ENCODE measurements at regions not wholly inside any gene's neighbourhood (a gene's known extent, or its start where the extent isn't known, plus 50 kb on each side); places are given as distances from the start of the nearest gene placed in this dataset.

DNA sequence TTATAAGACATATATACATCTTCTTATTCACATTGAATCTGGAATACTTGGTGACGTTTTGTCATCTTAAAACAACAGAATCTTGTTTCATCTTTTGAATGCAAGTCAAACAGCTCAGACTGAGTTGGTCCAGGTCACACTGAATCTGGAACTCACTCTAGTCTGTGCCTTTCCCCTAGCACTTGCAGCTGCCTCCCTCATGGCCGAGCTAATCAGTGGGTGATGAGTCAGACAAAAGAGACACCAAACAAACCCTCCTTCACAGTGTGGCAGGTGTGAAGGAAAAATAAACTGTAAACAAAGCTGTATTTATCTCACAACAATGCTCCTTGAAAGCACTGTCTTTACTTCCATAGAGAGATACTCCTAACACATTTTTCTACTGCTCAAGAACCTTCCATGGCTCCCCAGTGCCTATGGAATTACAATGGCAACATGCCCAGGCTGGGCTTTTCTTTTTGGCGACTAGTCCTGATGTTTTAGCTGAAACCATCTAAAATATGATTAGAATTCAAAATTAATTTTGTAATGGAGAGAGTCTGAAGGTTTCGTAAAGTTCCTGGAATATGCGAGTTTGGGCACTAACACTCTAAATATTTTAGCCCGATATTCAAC, 140.0 kb downstream of the ZNF365 start:
- intact Hi-C loops (cut with DNase I), result no loop called here
- Histone ChIP-seq H3K9me3 (no peaks in the 10 kb centered on the region), H3K4me3 (no peak overlapping the region), H3K27me3 (no peaks in the 10 kb centered on the region), H3K36me3 (no peaks in the 10 kb centered on the region), H3K4me1 (no peaks in the 10 kb centered on the region), H3K27ac (no peak overlapping the region)
- ATAC-seq, result no peak
- DNase-seq, result no peak
- TF ChIP-seq, protein P1, sequence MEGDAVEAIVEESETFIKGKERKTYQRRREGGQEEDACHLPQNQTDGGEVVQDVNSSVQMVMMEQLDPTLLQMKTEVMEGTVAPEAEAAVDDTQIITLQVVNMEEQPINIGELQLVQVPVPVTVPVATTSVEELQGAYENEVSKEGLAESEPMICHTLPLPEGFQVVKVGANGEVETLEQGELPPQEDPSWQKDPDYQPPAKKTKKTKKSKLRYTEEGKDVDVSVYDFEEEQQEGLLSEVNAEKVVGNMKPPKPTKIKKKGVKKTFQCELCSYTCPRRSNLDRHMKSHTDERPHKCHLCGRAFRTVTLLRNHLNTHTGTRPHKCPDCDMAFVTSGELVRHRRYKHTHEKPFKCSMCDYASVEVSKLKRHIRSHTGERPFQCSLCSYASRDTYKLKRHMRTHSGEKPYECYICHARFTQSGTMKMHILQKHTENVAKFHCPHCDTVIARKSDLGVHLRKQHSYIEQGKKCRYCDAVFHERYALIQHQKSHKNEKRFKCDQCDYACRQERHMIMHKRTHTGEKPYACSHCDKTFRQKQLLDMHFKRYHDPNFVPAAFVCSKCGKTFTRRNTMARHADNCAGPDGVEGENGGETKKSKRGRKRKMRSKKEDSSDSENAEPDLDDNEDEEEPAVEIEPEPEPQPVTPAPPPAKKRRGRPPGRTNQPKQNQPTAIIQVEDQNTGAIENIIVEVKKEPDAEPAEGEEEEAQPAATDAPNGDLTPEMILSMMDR (IDR thresholded peaks at IDR 0.05), result no peak

DNA sequence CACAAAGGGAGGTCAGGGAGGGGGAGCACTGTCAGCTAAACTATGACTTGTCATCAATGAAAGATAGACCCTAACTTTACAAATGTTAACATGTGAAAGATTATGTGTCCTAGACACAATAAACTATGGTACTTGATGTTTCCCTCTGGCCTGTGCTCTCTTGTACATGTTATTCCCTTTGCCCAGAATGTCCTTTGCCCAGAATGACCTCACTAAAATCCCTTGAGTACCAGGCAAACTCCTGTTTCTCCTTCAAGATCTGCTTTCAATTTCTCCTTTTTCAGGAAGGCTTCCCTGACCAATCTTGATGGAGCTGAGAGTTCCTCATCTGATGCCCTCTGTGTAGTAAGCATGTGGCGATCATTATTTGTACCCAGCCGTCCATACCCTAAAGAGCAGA, 143.1 kb downstream of the ZNF365 start:
- DNase-seq (no peak), ATAC-seq (peak; percentile 42)
- Histone ChIP-seq H3K27ac (no peak overlapping the region), H3K27me3 (no peaks in the 10 kb centered on the region), H3K9me3 (no peaks in the 10 kb centered on the region), H3K4me1 (no peaks in the 10 kb centered on the region), H3K4me3 (no peak overlapping the region), H3K36me3 (no peaks in the 10 kb centered on the region)
- TF ChIP-seq, protein P1 (IDR thresholded peaks at IDR 0.05), result no peak
- intact Hi-C loops (cut with DNase I), result no loop called here

DNA sequence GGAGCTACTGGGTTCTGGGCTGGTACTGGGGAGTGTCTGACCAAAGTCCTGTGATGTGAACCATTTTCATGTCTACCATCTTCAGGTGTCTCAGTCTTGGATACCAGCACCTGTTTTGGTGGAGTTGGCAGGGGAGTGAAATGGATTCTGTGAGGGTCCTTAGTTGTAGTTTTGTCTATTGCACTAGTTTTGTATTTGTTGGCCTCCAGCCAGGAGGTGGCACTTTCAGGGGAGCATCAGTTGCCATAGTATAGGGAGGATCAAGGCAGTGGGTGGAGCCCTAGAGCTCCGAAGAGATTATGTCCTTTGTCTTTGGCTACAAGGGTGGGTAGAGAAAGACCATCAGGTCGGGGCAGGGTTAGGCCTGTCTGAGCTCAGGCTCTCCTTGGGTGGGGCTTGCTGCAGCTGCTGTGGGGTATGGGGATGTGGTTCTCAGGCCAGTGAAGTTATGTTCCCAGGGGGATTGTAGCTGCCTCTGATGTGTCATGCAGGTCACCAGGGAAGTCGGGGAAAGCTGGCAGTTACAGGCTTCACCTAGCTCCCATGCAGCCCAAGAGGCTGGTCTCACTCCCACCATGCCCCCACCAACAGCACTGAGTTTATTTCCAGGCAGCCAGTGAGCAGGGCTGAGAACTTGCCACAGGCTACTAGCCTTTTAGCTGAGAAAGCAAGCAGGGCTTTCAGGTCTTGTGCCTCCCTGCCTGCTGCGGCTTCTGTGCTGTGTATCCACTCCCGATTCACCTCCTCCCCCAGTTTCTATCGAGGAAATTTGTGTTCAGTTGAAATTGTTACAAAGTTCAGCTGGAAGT, 153.1 kb downstream of the ZNF365 start:
- DNase-seq, result no peak
- TF ChIP-seq, protein P1 (IDR thresholded peaks at IDR 0.05), result no peak
- intact Hi-C loops (cut with DNase I), result no loop called here

DNA sequence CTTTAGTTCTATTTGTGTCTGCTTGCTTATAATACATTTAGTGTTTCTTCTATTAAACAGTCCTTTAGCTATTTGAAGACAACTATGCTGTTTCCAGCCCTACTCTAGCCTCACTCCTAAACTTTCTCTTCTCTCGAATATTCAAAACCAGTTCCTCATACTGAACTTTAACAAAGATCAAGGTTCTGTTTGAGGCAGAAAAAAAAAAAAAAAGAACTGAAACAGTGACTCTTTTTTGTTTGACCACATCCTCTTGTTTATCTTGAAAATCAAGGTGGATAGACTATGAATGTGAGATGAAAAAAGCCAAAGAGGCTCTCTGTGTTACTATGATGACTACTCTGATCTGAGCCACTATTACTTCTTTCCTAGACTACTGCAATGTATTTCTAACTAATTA, 154.3 kb downstream of the ZNF365 start:
- intact Hi-C loops (cut with DNase I), result no loop called here
- TF ChIP-seq, protein P1 (IDR thresholded peaks at IDR 0.05), result no peak
- no peaks in the 10 kb centered on the region for H3K9me3 ChIP-seq
- DNase-seq, result no peak
- ATAC-seq, result no peak
- H3K27ac ChIP-seq, result no peak overlapping the region
- H3K36me3 ChIP-seq, result no peaks in the 10 kb centered on the region
- H3K4me3 ChIP-seq, result no peak overlapping the region
- no peaks in the 10 kb centered on the region for H3K27me3 ChIP-seq
- H3K4me1 ChIP-seq, result no peaks in the 10 kb centered on the region

More for the DNA sequence above, 153.1 kb downstream of the ZNF365 start:
- H3K4me1 ChIP-seq, result no peaks in the 10 kb centered on the region
- H3K9me3 ChIP-seq, result no peaks in the 10 kb centered on the region
- no peaks in the 10 kb centered on the region for H3K36me3 ChIP-seq
- no peak for ATAC-seq
- no peak overlapping the region for H3K27ac ChIP-seq
- H3K4me3 ChIP-seq, result no peak overlapping the region
- no peaks in the 10 kb centered on the region for H3K27me3 ChIP-seq

DNA sequence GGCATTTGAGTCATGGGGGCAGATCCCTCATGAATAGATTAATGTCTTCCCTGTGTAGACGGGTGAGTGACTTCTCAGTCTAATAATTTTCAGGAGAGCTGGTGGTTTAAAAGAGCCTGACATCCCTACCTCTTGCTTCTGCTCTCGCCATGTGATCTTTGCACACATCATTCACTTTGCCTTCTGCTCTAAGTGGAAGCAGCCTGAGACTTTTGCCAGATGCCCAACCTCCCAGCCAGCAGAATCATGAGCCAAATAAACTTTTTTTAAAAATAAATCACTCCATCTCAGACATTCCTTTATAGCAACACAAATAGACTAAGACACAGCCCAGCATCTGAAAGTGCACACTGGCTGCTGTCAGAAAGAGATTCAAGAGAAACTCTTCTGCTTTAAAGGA, 155.2 kb downstream of the ZNF365 start:
- no peak overlapping the region for H3K27ac ChIP-seq
- H3K9me3 ChIP-seq, result no peaks in the 10 kb centered on the region
- TF ChIP-seq, protein P1 (IDR thresholded peaks at IDR 0.05), result no peak
- no peaks in the 10 kb centered on the region for H3K36me3 ChIP-seq
- no peaks in the 10 kb centered on the region for H3K4me1 ChIP-seq
- no peaks in the 10 kb centered on the region for H3K27me3 ChIP-seq
- ATAC-seq, result no peak
- intact Hi-C loops (cut with DNase I), result no loop called here
- no peak for DNase-seq
- no peak overlapping the region for H3K4me3 ChIP-seq
